ENCODE measurements at regions not wholly inside any gene's neighbourhood (a gene's known extent, or its start where the extent isn't known, plus 50 kb on each side); places are given as distances from the start of the nearest gene placed in this dataset.

DNA sequence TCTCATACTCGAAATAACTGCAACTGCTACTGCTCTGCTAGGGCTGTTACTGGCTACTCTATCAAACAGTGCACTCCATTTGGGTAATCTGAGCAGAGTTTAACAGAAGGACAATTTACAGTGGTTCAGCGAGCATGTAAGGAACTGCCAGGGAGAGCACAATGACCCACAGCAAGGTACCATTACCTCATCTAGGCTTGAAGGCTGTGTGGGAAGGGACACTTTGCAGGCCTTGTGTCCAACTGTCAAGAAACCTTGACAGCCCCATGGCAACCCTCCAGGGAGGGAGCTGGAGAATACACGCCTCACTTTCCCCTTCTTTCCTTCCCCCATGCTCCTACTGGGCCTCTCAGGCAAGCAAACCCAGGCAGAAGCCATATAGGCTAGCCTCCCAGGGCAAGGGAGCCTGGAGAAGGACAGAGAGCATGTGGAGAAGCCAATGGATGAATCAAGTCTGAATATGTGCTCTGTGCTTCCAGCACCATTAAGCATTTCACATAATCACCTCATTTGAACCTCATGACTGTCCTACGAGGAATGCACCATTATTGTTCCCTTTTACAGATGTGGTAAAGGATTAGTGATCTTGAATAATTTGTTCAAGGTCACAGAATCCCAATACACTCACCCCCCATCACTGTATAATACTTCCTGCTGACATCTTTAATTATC is 49.9 kb upstream of the JAK2 start (continued):
- TF ChIP-seq, protein P1, sequence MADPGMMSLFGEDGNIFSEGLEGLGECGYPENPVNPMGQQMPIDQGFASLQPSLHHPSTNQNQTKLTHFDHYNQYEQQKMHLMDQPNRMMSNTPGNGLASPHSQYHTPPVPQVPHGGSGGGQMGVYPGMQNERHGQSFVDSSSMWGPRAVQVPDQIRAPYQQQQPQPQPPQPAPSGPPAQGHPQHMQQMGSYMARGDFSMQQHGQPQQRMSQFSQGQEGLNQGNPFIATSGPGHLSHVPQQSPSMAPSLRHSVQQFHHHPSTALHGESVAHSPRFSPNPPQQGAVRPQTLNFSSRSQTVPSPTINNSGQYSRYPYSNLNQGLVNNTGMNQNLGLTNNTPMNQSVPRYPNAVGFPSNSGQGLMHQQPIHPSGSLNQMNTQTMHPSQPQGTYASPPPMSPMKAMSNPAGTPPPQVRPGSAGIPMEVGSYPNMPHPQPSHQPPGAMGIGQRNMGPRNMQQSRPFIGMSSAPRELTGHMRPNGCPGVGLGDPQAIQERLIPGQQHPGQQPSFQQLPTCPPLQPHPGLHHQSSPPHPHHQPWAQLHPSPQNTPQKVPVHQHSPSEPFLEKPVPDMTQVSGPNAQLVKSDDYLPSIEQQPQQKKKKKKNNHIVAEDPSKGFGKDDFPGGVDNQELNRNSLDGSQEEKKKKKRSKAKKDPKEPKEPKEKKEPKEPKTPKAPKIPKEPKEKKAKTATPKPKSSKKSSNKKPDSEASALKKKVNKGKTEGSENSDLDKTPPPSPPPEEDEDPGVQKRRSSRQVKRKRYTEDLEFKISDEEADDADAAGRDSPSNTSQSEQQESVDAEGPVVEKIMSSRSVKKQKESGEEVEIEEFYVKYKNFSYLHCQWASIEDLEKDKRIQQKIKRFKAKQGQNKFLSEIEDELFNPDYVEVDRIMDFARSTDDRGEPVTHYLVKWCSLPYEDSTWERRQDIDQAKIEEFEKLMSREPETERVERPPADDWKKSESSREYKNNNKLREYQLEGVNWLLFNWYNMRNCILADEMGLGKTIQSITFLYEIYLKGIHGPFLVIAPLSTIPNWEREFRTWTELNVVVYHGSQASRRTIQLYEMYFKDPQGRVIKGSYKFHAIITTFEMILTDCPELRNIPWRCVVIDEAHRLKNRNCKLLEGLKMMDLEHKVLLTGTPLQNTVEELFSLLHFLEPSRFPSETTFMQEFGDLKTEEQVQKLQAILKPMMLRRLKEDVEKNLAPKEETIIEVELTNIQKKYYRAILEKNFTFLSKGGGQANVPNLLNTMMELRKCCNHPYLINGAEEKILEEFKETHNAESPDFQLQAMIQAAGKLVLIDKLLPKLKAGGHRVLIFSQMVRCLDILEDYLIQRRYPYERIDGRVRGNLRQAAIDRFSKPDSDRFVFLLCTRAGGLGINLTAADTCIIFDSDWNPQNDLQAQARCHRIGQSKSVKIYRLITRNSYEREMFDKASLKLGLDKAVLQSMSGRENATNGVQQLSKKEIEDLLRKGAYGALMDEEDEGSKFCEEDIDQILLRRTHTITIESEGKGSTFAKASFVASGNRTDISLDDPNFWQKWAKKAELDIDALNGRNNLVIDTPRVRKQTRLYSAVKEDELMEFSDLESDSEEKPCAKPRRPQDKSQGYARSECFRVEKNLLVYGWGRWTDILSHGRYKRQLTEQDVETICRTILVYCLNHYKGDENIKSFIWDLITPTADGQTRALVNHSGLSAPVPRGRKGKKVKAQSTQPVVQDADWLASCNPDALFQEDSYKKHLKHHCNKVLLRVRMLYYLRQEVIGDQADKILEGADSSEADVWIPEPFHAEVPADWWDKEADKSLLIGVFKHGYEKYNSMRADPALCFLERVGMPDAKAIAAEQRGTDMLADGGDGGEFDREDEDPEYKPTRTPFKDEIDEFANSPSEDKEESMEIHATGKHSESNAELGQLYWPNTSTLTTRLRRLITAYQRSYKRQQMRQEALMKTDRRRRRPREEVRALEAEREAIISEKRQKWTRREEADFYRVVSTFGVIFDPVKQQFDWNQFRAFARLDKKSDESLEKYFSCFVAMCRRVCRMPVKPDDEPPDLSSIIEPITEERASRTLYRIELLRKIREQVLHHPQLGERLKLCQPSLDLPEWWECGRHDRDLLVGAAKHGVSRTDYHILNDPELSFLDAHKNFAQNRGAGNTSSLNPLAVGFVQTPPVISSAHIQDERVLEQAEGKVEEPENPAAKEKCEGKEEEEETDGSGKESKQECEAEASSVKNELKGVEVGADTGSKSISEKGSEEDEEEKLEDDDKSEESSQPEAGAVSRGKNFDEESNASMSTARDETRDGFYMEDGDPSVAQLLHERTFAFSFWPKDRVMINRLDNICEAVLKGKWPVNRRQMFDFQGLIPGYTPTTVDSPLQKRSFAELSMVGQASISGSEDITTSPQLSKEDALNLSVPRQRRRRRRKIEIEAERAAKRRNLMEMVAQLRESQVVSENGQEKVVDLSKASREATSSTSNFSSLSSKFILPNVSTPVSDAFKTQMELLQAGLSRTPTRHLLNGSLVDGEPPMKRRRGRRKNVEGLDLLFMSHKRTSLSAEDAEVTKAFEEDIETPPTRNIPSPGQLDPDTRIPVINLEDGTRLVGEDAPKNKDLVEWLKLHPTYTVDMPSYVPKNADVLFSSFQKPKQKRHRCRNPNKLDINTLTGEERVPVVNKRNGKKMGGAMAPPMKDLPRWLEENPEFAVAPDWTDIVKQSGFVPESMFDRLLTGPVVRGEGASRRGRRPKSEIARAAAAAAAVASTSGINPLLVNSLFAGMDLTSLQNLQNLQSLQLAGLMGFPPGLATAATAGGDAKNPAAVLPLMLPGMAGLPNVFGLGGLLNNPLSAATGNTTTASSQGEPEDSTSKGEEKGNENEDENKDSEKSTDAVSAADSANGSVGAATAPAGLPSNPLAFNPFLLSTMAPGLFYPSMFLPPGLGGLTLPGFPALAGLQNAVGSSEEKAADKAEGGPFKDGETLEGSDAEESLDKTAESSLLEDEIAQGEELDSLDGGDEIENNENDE (IDR thresholded peaks at IDR 0.05; ENCODE audit: insufficient replicate concordance, low read length): no peak
- TF ChIP-seq RFX5 (IDR thresholded peaks at IDR 0.05; ENCODE audit: borderline replicate concordance, low read depth, low read length) (no peak), HDAC2 (IDR thresholded peaks at IDR 0.05; ENCODE audit: borderline replicate concordance in 1 of 2, low read depth in 2 of 2, low read length in 2 of 2) (no peak), SRF (IDR thresholded peaks at IDR 0.05; ENCODE audit: low read depth, low read length) (no peak), JUN (IDR thresholded peaks at IDR 0.05; ENCODE audit: low read depth, low read length) (no peak), JUND (IDR thresholded peaks at IDR 0.05; ENCODE audit: low read length) (no peak), SIRT6 (IDR thresholded peaks at IDR 0.05; ENCODE audit: low read length) (no peak), KDM5A (IDR thresholded peaks at IDR 0.05; ENCODE audit: low read length) (no peak), CBX8 (IDR thresholded peaks at IDR 0.05; ENCODE audit: borderline replicate concordance, low read depth, low read length) (no peak), NRF1 (IDR thresholded peaks at IDR 0.05; ENCODE audit: low read depth, low read length) (no peak), BCL11A (IDR thresholded peaks at IDR 0.05; ENCODE audit: low read depth in 2 of 2, low read length in 2 of 2) (no peak), CHD2 (IDR thresholded peaks at IDR 0.05; ENCODE audit: low read length) (no peak)

Measured in H1 (cell line).